ENCODE measurements at regions not wholly inside any gene's neighbourhood (a gene's known extent, or its start where the extent isn't known, plus 50 kb on each side); places are given as distances from the start of the nearest gene placed in this dataset.

DNA sequence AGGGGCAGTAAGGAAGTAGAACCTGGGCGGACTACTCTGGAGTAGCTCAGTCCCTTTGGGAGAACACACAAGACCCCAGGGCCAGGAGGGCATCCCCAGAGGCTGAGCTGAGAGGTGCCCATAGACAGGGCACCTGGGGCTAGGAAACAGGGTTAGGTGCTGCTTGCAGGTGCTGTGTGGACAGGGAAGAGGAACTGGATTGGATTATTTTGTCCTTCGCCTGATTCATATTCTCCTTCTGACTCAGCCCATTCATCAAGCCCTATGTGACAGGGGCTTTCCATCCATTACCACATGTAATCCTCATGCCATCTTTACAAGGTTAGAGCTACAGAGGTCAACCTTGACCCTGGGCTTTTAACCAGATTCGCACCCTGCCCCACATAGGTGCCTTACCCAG lies 183.9 kb downstream of the C1orf94 start:
- no peak for ATAC-seq
- intact Hi-C loops (cut with micrococcal nuclease; ENCODE audit: unreplicated experiment) (no loop called here), in situ Hi-C loops (cut with HindIII; ENCODE audit: low pct_unique_long_range_greater_than_20kb, low sequenced_read_pairs) (no loop called here)
- BruUV-seq (replicated peaks), result no TSS peak
- no peaks in the 10 kb centered on the region; the same call in 1 of the 2 replicates for H3K27me3 ChIP-seq (ENCODE audit: control insufficient read depth, insufficient read depth, low read length)
- POLR2A ChIA-PET, result no interaction called here
- TF ChIP-seq TCF7L2 (IDR thresholded peaks at IDR 0.05; ENCODE audit: low read depth, low read length) (no peak), POLR2AphosphoS5 (IDR thresholded peaks at IDR 0.05; ENCODE audit: low read depth, low read length) (no peak), SIN3A (IDR thresholded peaks at IDR 0.05; ENCODE audit: borderline replicate concordance, insufficient read depth, low read depth, low read length) (no peak), REST (IDR thresholded peaks at IDR 0.05; ENCODE audit: insufficient read depth in 1 of 2, low read depth in 2 of 2, low read length in 1 of 2) (no peak)
- TF ChIP-seq, protein P1, sequence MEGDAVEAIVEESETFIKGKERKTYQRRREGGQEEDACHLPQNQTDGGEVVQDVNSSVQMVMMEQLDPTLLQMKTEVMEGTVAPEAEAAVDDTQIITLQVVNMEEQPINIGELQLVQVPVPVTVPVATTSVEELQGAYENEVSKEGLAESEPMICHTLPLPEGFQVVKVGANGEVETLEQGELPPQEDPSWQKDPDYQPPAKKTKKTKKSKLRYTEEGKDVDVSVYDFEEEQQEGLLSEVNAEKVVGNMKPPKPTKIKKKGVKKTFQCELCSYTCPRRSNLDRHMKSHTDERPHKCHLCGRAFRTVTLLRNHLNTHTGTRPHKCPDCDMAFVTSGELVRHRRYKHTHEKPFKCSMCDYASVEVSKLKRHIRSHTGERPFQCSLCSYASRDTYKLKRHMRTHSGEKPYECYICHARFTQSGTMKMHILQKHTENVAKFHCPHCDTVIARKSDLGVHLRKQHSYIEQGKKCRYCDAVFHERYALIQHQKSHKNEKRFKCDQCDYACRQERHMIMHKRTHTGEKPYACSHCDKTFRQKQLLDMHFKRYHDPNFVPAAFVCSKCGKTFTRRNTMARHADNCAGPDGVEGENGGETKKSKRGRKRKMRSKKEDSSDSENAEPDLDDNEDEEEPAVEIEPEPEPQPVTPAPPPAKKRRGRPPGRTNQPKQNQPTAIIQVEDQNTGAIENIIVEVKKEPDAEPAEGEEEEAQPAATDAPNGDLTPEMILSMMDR (IDR thresholded peaks at IDR 0.05), result no peak
- no peak overlapping the region for H3K27ac ChIP-seq (ENCODE audit: low read length)
- CTCF ChIA-PET, result no interaction called here
- H3K9me3 ChIP-seq (ENCODE audit: control insufficient read depth, insufficient read depth, low read depth, low read length), result no peaks in the 10 kb centered on the region
- no peak for DNase-seq (ENCODE audit: low read depth, low spot score)
- no peaks in the 10 kb centered on the region for H3K4me1 ChIP-seq (ENCODE audit: control insufficient read depth, insufficient read depth, low read length)
- H3K36me3 ChIP-seq (ENCODE audit: control insufficient read depth, insufficient read depth, low read length), result no peaks in the 10 kb centered on the region
- no peak overlapping the region for H3K4me3 ChIP-seq (ENCODE audit: low read depth in 2 of 2, low read length in 2 of 2)

DNA sequence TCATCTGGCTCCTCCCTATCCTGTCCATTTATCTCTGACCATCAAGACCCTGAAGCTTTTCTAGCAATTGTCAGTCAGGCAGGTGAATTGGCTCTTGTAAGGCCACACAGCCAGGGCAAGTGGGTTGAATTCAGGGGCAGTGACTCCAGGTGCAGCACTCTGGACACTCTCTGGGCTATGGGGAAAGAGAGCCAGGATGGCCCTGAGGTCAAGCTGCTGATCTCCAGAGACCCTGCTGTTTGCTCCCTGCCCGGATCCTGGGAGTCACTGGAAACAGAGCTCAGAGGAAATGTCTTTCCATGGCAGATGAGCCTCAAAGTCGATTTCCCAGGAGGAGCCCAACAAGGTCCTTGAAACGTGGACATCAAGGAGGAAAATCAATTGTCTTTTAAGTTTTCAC lies 184.4 kb downstream of the C1orf94 start:
- intact Hi-C loops (cut with micrococcal nuclease; ENCODE audit: unreplicated experiment) (no loop called here), in situ Hi-C loops (cut with HindIII; ENCODE audit: low pct_unique_long_range_greater_than_20kb, low sequenced_read_pairs) (no loop called here)
- ChIA-PET CTCF (no interaction called here), POLR2A (no interaction called here)
- DNase-seq (ENCODE audit: low read depth, low spot score), result no peak
- Histone ChIP-seq H3K4me1 (ENCODE audit: control insufficient read depth, insufficient read depth, low read length) (no peaks in the 10 kb centered on the region), H3K9me3 (ENCODE audit: control insufficient read depth, insufficient read depth, low read depth, low read length) (no peaks in the 10 kb centered on the region), H3K27ac (ENCODE audit: low read length) (no peak overlapping the region), H3K36me3 (ENCODE audit: control insufficient read depth, insufficient read depth, low read length) (no peaks in the 10 kb centered on the region), H3K27me3 (ENCODE audit: control insufficient read depth, insufficient read depth, low read length) (no peaks in the 10 kb centered on the region; the same call in 1 of the 2 replicates), H3K4me3 (ENCODE audit: low read depth in 2 of 2, low read length in 2 of 2) (no peak overlapping the region)
- no peak for ATAC-seq
- no TSS peak for BruUV-seq (replicated peaks)
- TF ChIP-seq REST (IDR thresholded peaks at IDR 0.05; ENCODE audit: insufficient read depth in 1 of 2, low read depth in 2 of 2, low read length in 1 of 2) (no peak), TCF7L2 (IDR thresholded peaks at IDR 0.05; ENCODE audit: low read depth, low read length) (no peak), POLR2AphosphoS5 (IDR thresholded peaks at IDR 0.05; ENCODE audit: low read depth, low read length) (no peak), SIN3A (IDR thresholded peaks at IDR 0.05; ENCODE audit: borderline replicate concordance, insufficient read depth, low read depth, low read length) (no peak)
- TF ChIP-seq, protein P1 (IDR thresholded peaks at IDR 0.05), result no peak

All from Panc1 (cell line).